NCI-H1436 (cell line): ENCODE measurements at regions not wholly inside any gene's neighbourhood (a gene's known extent, or its start where the extent isn't known, plus 50 kb on each side); places are given as distances from the start of the nearest gene placed in this dataset.
A peak's percentile ranks its signal among the peaks of the same experiment; 100 is the strongest.

ENCODE experiments used
- DNase-seq: peaks from one replicate; lab custom pipeline; 2025; lab: John Stamatoyannopoulos, UW

DNA sequence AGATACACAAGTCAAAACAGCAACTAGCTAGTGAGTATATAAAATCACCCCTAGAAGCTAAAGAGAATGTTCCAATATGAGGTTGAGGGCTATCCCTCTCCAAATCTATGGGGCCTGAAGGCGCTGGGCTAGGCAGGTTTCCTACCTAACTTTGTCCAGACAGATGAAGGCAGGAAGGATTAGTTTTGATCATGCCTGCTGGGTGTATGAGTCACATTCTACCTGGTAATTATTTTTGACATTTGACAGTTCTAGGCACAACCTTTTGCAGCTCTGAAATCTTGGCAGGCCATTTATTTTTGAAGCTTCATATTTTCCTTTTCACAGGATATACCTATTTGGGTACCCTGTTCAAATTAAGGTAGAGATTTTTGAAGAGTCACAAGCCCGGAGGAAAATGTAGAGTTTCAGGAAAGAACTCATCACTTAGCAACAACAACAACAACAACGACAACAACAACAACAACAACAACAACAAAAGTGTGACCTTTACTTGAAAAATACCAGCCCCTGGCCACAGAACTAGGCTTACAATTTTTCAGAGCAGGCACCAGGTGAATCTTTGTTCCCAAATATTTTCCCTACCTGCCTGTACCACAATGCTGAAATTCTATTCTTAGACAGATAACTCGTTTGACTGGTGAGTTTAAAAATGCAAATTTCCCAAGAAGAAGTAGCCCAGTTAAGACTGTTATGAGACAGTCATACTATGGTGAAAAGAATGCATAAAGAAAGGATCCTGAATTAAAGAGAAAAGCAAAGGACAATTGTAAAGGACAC, 175.5 kb upstream of the TUT7 start:
- no peak for DNase-seq

GRCh38 chr9:86526021-86526420, 171.8 kb upstream of the TUT7 start:
- no peak for DNase-seq

GRCh38 chr9:86525182-86525581, 171.0 kb upstream of the TUT7 start:
- no peak for DNase-seq

- DNase-seq = no peak
Measured at GRCh38 chr9:86521977-86522376, 167.8 kb upstream of the TUT7 start.

DNA sequence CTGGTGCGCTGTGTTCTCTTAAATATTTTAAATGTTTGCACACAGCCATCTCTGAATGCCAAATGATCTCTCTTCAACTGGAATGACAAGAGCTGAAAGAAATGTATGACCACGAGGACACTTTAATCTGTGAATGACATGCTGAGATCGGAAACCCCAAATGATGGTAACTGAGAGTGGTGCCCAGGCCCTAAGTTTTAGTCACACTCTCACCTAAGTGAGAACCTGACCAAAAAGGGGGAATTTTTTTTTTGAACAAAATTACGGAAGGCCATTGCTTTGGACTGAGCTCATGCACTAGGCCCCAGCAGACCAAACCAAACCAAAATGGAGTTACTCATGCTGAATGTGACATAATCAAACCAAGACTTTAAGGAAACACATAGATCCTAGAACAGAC, 167.1 kb upstream of the TUT7 start:
- DNase-seq = no peak

DNA sequence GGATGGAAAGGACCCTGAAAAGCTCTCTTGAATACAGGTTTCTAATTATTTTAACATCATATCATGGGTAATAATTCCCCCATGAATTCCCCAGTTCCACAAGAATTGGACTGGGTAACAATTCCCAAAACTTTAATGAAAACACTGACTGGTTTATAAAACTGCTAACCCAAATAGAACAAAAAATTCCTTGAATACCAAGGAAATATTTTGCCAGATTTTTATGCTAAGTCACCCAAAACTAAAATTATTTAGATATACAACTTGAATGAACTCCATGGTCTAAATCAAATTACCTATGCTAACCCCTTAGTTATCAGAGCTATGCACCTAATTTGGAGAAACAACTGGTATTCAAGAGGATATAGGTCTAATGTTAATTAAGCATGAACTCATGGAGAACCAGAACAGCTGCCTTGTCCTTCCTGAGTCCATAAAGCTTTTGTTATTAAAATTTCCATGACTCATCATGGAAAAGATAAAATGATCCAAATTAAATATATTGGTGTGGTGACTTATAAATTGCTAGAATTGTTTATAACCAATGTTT, 164.9 kb upstream of the TUT7 start:
- no peak for DNase-seq

DNA sequence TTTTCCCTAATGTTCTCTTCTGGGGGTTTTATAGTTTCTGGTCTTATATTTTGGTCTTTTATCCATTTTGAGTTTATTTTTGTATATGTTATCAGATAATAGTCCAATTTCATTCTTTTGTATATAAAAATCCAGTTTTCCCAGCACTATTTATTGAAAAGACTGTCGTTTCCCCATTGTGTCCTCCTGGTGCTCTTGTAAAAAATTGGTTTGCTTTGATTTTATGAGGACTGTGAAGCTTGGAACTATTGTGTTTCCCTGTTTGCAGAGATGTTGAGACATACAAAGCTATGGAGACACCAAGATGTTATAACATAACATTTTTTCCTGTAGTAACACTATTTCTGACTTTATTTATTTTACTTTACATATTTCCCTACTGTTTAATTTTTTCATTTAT, 163.3 kb upstream of the TUT7 start:
- no peak for DNase-seq

GRCh38 chr9:86516564-86516963, 162.4 kb upstream of the TUT7 start:
- DNase-seq = no peak

DNA sequence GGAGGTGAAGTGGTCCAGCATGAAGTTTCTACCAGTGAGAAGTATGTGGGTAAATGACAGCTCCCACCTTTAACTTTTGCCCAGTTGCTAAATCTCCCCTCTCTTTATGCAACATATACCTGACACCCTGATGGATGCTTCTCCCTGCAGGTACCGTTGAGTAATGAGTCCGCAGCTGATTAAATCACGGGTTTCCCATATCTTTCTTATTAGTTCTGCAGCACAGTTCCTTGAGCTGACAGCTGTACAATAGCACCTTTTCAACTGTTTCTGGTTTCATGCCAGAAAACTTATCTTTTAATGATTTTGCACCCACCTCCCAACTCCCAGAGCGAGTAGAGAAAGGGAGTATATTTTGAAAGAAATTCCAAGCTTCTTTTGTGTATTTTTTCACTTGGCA, 161.0 kb upstream of the TUT7 start:
- no peak for DNase-seq

- no peak for DNase-seq
Measured at GRCh38 chr9:86513429-86513828, 159.2 kb upstream of the TUT7 start.

GRCh38 chr9:86512929-86513328, 158.7 kb upstream of the TUT7 start:
- DNase-seq = no peak

GRCh38 chr9:86511614-86512360, 157.6 kb upstream of the TUT7 start:
- peak; percentile 29 for DNase-seq

- no peak for DNase-seq
Measured at GRCh38 chr9:86508208-86508903, 154.1 kb upstream of the TUT7 start.

GRCh38 chr9:86507212-86507630, 153.0 kb upstream of the TUT7 start:
- no peak for DNase-seq

- no peak for DNase-seq
Measured at GRCh38 chr9:86503942-86504341, 149.7 kb upstream of the TUT7 start.

- no peak for DNase-seq
Measured at GRCh38 chr9:86503314-86503713, 149.1 kb upstream of the TUT7 start.

DNA sequence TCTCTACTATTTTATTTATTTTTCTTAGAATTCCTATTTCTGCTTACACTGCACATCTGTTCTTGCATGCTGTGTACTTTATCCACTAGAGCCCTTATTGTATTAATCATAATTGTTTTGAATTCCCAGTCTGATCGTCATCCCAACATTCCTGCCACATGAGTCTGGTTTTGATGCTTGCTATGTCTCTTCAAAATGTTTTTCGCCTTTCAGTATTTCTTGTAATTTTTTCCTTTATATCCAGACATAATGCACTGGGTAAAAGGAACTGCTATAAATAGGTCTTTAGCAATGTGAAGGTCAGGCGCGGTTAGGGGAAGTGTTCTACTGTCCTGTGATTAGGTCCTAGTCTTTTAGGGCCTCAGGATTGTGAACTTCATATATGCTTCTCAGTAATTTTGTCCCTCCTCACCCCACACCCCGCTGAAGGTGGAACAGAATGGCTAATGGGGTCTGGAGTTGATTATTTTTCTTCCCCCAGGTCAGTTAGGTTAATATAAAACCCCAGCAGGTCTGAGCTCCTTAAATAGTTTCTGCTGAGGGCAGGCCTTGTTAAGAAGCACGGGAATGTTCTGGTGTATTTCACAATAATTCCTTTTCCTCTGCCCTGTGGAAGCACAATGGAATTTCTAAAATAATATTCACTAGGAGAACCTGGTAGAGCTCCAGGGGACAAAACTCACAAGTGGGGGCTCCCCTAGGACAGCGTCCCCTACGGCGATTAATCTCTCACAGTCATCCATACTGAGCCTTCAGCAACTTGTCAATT, 146.6 kb upstream of the TUT7 start:
- no peak for DNase-seq

GRCh38 chr9:86500031-86500430, 145.8 kb upstream of the TUT7 start:
- DNase-seq = no peak

- no peak for DNase-seq
Measured at GRCh38 chr9:86494644-86495111, 140.5 kb upstream of the TUT7 start.

DNA sequence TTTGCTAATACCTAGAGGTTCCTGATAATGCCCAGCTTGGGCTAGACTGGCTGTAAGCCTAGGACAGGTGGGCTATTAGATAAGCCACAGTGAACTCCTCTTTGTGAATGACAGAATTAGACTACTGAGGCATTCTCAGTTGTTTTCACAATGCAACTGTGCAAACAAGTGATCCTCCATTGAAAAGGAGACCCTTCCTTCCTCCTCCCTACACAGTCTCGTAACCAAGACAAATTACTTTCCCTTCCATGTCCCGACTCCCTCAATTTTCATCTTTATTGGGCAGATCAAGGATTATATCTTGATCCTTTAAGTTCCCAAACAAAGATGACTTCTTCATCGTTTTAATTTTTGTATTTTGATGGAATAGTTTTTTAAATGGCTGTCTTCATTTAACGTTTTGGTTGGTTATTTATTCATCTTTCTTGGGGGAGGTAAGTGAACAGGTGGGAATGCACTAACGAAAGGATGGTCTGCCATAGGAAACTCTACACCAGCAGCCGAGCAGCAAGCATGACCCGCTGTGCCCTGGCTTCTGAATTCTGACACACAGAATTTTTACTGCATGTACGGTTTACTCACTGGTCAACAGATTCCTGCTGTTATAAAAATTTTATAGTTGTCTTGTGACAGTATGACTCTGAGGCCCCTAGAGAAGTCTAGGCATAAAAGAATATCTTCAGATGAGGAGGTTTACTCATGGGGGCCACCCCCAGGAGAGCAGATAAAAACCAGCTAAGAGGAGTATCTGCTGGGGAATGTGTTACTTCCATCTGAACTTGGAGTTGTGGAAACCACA, 137.5 kb upstream of the TUT7 start:
- DNase-seq = no peak

DNA sequence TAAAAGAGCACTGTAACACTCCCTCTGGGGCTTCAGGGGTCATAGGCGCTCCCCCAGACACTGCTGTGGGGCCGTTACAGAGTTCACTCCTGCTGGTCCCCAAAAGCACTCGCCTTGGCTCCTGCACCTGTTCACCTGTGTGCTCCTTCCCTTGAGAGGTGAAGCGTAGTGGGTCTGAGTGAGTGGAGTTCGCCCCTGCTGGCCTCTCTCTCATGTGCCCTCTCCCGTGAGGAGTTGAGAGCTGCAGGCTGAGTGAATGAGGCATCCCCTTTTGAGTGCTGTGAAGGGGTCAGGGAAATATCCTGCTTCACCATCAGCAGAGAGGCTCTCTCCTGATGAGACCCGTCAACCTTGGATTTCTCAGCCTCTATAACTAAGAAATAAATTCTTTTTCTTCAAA, 134.6 kb upstream of the TUT7 start:
- DNase-seq = no peak
